BJ (cell line): ENCODE measurements at regions not wholly inside any gene's neighbourhood (a gene's known extent, or its start where the extent isn't known, plus 50 kb on each side); places are given as distances from the start of the nearest gene placed in this dataset.

ENCODE experiments used
- CTCF ChIA-PET: fragments of 350-600 bp; formaldehyde crosslinking; extraction: SDS; loops from one replicate; lab custom pipeline; 2021; ENCODE audit warnings: antibody characterized with exemption, inconsistent platforms; lab: Yijun Ruan, JAX
- POLR2A ChIA-PET: fragments of 300-600 bp; sonication (Branson Sonifier 250); formaldehyde crosslinking; extraction: SDS; loops from one replicate; lab custom pipeline; 2021; ENCODE audit warnings: antibody characterized with exemption; lab: Charles Lee
- DNase-seq: peaks from one replicate; pipeline ENCODE4 v3.0.0-alpha.2; 2011; ENCODE audit warnings: low read depth
- H3K27me3 ChIP-seq: 2 replicates; pipeline ENCODE4 v1.6.0; 2011; ENCODE audit warnings: low read length; ENCODE audit not compliant: control insufficient read depth, insufficient read depth
- H3K36me3 ChIP-seq: 2 replicates; pipeline ENCODE4 v1.5.1; 2011; ENCODE audit warnings: low read length; ENCODE audit not compliant: control insufficient read depth, insufficient read depth
- H3K4me3 ChIP-seq: 2 replicates; pipeline ENCODE4 v1.5.1; 2011; ENCODE audit warnings: low read depth, mild to moderate bottlenecking, control low read depth, low read length
- TF ChIP-seq, protein P1 (sequence below): IDR thresholded peaks from 2 replicates; pipeline ENCODE4 v1.5.1; 2011; ENCODE audit warnings: low read depth, mild to moderate bottlenecking, control low read depth, inconsistent platforms, low read length, moderate library complexity; ENCODE audit not compliant: insufficient read depth

DNA sequence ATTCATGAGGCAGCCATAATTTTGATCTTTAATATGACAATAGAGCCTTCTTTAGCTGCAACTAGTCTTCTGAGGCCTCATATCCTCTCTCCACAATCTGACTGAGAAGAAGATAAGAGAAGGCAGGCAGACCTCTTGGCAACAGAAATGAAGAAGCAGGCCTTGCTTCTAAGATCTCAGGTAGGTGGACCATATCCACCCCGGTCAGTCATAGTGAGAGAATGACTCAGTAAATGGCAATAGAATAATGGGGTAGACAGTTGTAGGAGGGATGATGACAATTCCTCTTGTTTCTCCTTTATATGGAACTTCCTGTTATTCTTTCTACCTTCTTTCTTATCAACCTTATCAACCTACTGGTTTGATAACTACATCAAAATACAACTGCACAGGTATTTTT is 246.7 kb upstream of the G2E3 start:
- Histone ChIP-seq H3K4me3 (no peak overlapping the region), H3K27me3 (0 out of 2 replicates have a peak, but pooled peaks cover 1% of the 10 kb centered on the region), H3K36me3 (no peaks in the 10 kb centered on the region)
- TF ChIP-seq, protein P1, sequence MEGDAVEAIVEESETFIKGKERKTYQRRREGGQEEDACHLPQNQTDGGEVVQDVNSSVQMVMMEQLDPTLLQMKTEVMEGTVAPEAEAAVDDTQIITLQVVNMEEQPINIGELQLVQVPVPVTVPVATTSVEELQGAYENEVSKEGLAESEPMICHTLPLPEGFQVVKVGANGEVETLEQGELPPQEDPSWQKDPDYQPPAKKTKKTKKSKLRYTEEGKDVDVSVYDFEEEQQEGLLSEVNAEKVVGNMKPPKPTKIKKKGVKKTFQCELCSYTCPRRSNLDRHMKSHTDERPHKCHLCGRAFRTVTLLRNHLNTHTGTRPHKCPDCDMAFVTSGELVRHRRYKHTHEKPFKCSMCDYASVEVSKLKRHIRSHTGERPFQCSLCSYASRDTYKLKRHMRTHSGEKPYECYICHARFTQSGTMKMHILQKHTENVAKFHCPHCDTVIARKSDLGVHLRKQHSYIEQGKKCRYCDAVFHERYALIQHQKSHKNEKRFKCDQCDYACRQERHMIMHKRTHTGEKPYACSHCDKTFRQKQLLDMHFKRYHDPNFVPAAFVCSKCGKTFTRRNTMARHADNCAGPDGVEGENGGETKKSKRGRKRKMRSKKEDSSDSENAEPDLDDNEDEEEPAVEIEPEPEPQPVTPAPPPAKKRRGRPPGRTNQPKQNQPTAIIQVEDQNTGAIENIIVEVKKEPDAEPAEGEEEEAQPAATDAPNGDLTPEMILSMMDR = no peak
- DNase-seq = no peak
- ChIA-PET CTCF (no interaction called here), POLR2A (no interaction called here)

DNA sequence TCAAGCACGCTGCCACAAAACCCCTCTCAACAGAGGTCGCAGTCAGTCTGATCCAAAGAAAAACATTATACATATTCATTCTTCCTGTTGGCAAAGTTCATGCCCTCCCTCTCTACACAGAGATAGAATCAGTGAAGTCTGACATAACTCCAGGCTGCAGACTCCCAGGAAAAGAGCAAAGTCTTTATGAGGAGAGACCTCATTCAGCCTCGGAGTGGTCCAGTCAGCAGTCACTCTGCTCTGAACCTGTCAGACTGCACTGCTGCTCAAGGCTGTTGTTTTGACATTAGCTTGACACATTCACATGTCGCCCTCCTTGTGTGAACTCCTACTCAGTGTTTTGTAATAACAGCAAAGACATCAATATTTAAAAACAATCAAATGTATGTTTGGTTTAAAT is 241.2 kb upstream of the G2E3 start:
- ChIA-PET POLR2A (no interaction called here), CTCF (no interaction called here)
- H3K27me3 ChIP-seq = no peaks in the 10 kb centered on the region
- TF ChIP-seq, protein P1 = no peak
- H3K36me3 ChIP-seq = no peaks in the 10 kb centered on the region
- DNase-seq = no peak
- no peak overlapping the region for H3K4me3 ChIP-seq

DNA sequence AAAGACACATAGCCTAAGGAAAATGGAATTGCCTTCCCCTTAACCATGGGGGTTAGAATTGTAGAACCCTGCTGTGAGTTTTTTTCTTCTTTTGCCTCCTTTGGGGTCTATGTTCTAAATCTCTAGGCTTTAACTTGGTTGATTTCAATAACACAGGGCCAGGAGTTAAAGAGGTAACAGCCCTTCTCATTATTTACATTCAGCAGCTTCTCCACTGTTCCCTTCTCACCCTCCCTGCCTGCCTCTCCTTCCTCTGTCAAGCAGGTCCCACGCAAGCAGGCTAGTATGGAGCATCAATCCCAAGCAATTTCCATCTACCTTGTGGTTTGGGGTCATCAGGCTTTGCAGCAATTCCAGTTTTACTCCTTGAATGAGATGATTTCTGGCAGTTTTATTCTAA is 236.1 kb upstream of the G2E3 start:
- ChIA-PET CTCF (interaction anchor here (1.1 kb wide), 1 partner anchor 17 kb away, joined by 3 read pairs; no protein-coding TSS in a partner anchor), POLR2A (no interaction called here)
- peaks cover 2% of the 10 kb centered on the region; the same call in 1 of the 2 replicates for H3K27me3 ChIP-seq
- no peak for DNase-seq
- H3K4me3 ChIP-seq = no peak overlapping the region
- TF ChIP-seq, protein P1 = no peak
- no peaks in the 10 kb centered on the region for H3K36me3 ChIP-seq

DNA sequence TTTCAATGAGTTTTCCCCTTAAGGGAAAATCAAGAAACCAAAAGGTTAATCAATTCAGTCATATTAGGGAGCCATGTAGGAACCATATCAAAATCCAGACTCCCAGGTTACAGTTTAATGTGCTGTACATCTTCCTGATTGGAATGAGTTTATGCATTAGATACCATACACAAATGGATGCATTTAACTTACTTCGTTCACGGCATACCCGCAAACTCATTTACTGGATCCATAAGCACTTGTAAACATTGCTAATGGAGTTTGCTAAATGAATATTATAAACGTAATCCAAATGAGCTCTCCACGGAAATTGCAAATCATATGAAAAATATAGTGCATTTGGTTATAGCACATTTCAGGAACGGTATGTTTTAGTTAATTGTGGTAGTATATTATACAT is 228.9 kb upstream of the G2E3 start:
- TF ChIP-seq, protein P1 = no peak
- Histone ChIP-seq H3K36me3 (no peaks in the 10 kb centered on the region), H3K27me3 (peaks cover 2% of the 10 kb centered on the region; the same call in 1 of the 2 replicates), H3K4me3 (no peak overlapping the region)
- ChIA-PET CTCF (interaction anchor here (0.9 to 1.6 kb wide), 2 partner anchors 11 to 16 kb away, joined by 3 to 5 read pairs; no protein-coding TSS in a partner anchor), POLR2A (no interaction called here)
- DNase-seq = no peak

DNA sequence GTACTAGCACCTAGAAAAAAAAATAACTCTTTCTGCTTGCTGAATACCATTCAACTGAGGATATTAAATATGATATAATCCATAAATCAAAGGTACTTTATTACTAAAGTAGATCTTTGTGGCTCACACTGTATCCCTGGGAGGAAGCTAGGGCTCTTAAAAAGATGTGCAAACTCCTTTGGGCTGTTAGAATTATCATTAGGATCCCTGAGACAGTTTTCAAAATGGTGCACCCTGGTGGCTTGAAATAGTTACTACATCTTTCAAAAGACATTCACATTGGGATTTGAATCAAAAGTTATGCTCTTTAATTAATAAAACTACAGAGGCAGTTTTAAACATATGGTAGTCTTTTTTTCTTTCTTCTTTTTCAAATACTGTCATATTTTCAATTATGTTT is 228.5 kb upstream of the G2E3 start:
- TF ChIP-seq, protein P1 = peak; percentile 44

More for the DNA sequence above, 228.5 kb upstream of the G2E3 start:
- H3K27me3 ChIP-seq = peaks cover 2% of the 10 kb centered on the region; the same call in 1 of the 2 replicates
- ChIA-PET CTCF (interaction anchor here (0.6 to 1.6 kb wide), 3 partner anchors 12 to 1591 kb away, joined by 3 to 5 read pairs (median 3); no protein-coding TSS in a partner anchor), POLR2A (no interaction called here)
- no peak overlapping the region for H3K4me3 ChIP-seq
- DNase-seq = no peak
- no peaks in the 10 kb centered on the region for H3K36me3 ChIP-seq
